SK-N-SH treated with all-trans-retinoic acid at 6 μM for 48 hours (cell line): ENCODE measurements at regions not wholly inside any gene's neighbourhood (a gene's known extent, or its start where the extent isn't known, plus 50 kb on each side); places are given as distances from the start of the nearest gene placed in this dataset.

Source experiments
- ATAC-seq: fragments of 200-7000 bp; cut with Tn5 transposase; 3 replicates; pipeline ENCODE4 v1.9.1; 2020; ENCODE audit warnings: mild to moderate bottlenecking, moderate library complexity
- ARNTL ChIP-seq: fragments of 450-650 bp; formaldehyde crosslinking; IDR thresholded peaks from 2 replicates; pipeline ENCODE4 v1.5.0; 2020; ENCODE audit warnings: low read depth, mild to moderate bottlenecking, moderate library complexity, borderline replicate concordance
- BACH2 ChIP-seq: fragments of 250-450 bp; sonication (Bioruptor Pico); IDR thresholded peaks from 2 replicates; pipeline ENCODE4 v1.9.0; 2021; ENCODE audit warnings: mild to moderate bottlenecking, borderline replicate concordance
- CSDC2 ChIP-seq: fragments of 250-450 bp; sonication (Bioruptor Pico); IDR thresholded peaks from 2 replicates; pipeline ENCODE4 v1.5.0; 2020; ENCODE audit warnings: mild to moderate bottlenecking, moderate library complexity
- ESRRG ChIP-seq: fragments of 250-450 bp; sonication (Bioruptor Pico); IDR thresholded peaks from 2 replicates; pipeline ENCODE4 v1.6.1; 2021; ENCODE audit warnings: mild to moderate bottlenecking
- ISL1 ChIP-seq: fragments of 250-450 bp; sonication (Bioruptor Pico); IDR thresholded peaks from 2 replicates; pipeline ENCODE4 v2.1.2; 2022; ENCODE audit warnings: mild to moderate bottlenecking, moderate library complexity
- PPARA ChIP-seq: fragments of 250-450 bp; sonication (Bioruptor Pico); IDR thresholded peaks from 2 replicates; pipeline ENCODE4 v1.5.0; 2020; ENCODE audit warnings: mild to moderate bottlenecking, borderline replicate concordance
- RARB ChIP-seq: fragments of 250-450 bp; sonication (Bioruptor Pico); IDR thresholded peaks from 2 replicates; pipeline ENCODE4 v1.8.0; 2021; ENCODE audit warnings: mild to moderate bottlenecking, moderate library complexity
- SNAI2 ChIP-seq: fragments of 250-450 bp; sonication (Bioruptor Pico); IDR thresholded peaks from 2 replicates; pipeline ENCODE4 v1.5.0; 2020; ENCODE audit warnings: mild to moderate bottlenecking, moderate library complexity
- TCF4 ChIP-seq: fragments of 250-450 bp; sonication (Bioruptor Pico); IDR thresholded peaks from 2 replicates; pipeline ENCODE4 v1.8.0; 2021; ENCODE audit warnings: mild to moderate bottlenecking, moderate library complexity, borderline replicate concordance
- TOX ChIP-seq: fragments of 250-450 bp; sonication (Bioruptor Pico); IDR thresholded peaks from 2 replicates; pipeline ENCODE4 v1.8.0; 2021; ENCODE audit warnings: mild to moderate bottlenecking, moderate library complexity, borderline replicate concordance
- ZC3H10 ChIP-seq: fragments of 250-450 bp; sonication (Bioruptor Pico); IDR thresholded peaks from 2 replicates; pipeline ENCODE4 v1.5.1; 2021; ENCODE audit warnings: mild to moderate bottlenecking, moderate library complexity
- ZFP3 ChIP-seq: fragments of 250-450 bp; sonication (Bioruptor Pico); IDR thresholded peaks from 2 replicates; pipeline ENCODE4 v1.5.0; 2020; ENCODE audit warnings: mild to moderate bottlenecking, moderate library complexity
- ZFP30 ChIP-seq: fragments of 450-650 bp; formaldehyde crosslinking; IDR thresholded peaks from 2 replicates; pipeline ENCODE4 v1.5.0; 2022; ENCODE audit warnings: mild to moderate bottlenecking, moderate library complexity
- ZNF70 ChIP-seq: fragments of 450-650 bp; formaldehyde crosslinking; IDR thresholded peaks from 2 replicates; pipeline ENCODE4 v1.5.0; 2020; ENCODE audit warnings: mild to moderate bottlenecking, moderate library complexity
- ZNF8 ChIP-seq: fragments of 450-650 bp; formaldehyde crosslinking; IDR thresholded peaks from 2 replicates; pipeline ENCODE4 v1.5.0; 2020; ENCODE audit warnings: mild to moderate bottlenecking, moderate library complexity
- TF ChIP-seq, protein P1 (sequence below): fragments of 250-450 bp; sonication (Bioruptor Pico); IDR thresholded peaks from 2 replicates; pipeline ENCODE4 v1.5.0; 2020; ENCODE audit warnings: mild to moderate bottlenecking, moderate library complexity
- TF ChIP-seq, protein P2 (sequence below): fragments of 250-450 bp; sonication (Bioruptor Pico); IDR thresholded peaks from 2 replicates; pipeline ENCODE4 v1.5.1; 2021; ENCODE audit warnings: mild to moderate bottlenecking, moderate library complexity
- TF ChIP-seq, protein P3 (sequence below): fragments of 250-450 bp; sonication (Bioruptor Pico); IDR thresholded peaks from 2 replicates; pipeline ENCODE4 v1.5.1; 2020; ENCODE audit warnings: low read depth, mild to moderate bottlenecking, moderate library complexity
- TF ChIP-seq, protein P4 (sequence below): fragments of 250-450 bp; sonication (Bioruptor Pico); IDR thresholded peaks from 2 replicates; pipeline ENCODE4 v1.8.0; 2020; ENCODE audit warnings: mild to moderate bottlenecking, moderate library complexity, borderline replicate concordance

DNA sequence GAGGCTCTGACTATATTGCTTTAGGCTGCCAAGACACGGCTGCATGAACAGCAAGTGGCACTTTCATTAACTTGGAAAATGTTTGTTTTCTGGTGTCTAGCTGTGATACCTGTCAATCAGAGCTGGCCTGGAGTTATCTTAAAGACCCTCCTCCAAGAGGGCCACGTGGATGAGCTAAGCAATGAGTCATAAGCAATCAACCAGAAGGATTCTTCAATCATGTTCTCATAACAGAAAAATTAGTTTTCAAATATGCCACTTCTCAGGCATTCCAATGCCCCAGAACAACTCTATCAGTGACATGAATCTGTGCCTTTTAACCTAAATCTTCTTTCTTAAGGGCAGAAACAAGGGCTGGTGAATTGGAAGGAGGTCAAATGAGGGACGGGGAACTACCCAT, 283.0 kb downstream of the HTR1B start:
- ATAC-seq = peak; percentile 54
- TF ChIP-seq CSDC2 = no peak
- TF ChIP-seq RARB = no peak
- no peak for TF ChIP-seq ZNF8 (CRISPR knock-in tag)
- no peak for TF ChIP-seq PPARA
- TF ChIP-seq, protein P1, sequence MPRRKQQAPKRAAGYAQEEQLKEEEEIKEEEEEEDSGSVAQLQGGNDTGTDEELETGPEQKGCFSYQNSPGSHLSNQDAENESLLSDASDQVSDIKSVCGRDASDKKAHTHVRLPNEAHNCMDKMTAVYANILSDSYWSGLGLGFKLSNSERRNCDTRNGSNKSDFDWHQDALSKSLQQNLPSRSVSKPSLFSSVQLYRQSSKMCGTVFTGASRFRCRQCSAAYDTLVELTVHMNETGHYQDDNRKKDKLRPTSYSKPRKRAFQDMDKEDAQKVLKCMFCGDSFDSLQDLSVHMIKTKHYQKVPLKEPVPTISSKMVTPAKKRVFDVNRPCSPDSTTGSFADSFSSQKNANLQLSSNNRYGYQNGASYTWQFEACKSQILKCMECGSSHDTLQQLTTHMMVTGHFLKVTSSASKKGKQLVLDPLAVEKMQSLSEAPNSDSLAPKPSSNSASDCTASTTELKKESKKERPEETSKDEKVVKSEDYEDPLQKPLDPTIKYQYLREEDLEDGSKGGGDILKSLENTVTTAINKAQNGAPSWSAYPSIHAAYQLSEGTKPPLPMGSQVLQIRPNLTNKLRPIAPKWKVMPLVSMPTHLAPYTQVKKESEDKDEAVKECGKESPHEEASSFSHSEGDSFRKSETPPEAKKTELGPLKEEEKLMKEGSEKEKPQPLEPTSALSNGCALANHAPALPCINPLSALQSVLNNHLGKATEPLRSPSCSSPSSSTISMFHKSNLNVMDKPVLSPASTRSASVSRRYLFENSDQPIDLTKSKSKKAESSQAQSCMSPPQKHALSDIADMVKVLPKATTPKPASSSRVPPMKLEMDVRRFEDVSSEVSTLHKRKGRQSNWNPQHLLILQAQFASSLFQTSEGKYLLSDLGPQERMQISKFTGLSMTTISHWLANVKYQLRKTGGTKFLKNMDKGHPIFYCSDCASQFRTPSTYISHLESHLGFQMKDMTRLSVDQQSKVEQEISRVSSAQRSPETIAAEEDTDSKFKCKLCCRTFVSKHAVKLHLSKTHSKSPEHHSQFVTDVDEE (CRISPR knock-in tag) = no peak

DNA sequence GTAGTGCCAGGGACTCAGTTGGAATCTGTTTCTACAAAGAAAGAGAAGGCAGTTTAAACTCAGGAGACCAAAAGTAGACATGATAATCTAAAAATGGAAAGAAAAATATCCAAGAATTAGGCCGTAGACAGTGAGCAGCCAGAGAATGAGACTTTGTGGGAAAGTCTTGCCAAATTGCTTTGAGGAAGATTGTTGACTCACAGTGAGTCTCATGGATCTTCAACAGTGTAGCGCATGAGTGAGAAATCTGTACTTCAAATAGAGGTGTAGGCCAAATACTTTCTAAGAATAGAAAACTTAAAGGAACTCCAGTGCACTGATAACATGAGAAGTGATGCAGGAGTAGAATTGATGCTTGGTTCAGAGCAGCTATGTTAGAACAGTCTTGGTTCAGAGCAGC, 284.5 kb downstream of the HTR1B start:
- TF ChIP-seq RARB (no peak), TOX (CRISPR knock-in tag) (no peak), ZFP3 (CRISPR knock-in tag) (no peak), SNAI2 (CRISPR knock-in tag) (no peak), ARNTL (no peak), CSDC2 (no peak), ZNF70 (no peak), ZC3H10 (no peak), ESRRG (CRISPR knock-in tag) (no peak)
- TF ChIP-seq, protein P1 (CRISPR knock-in tag) = no peak
- TF ChIP-seq, protein P2, sequence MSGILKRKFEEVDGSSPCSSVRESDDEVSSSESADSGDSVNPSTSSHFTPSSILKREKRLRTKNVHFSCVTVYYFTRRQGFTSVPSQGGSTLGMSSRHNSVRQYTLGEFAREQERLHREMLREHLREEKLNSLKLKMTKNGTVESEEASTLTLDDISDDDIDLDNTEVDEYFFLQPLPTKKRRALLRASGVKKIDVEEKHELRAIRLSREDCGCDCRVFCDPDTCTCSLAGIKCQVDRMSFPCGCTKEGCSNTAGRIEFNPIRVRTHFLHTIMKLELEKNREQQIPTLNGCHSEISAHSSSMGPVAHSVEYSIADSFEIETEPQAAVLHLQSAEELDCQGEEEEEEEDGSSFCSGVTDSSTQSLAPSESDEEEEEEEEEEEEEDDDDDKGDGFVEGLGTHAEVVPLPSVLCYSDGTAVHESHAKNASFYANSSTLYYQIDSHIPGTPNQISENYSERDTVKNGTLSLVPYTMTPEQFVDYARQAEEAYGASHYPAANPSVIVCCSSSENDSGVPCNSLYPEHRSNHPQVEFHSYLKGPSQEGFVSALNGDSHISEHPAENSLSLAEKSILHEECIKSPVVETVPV (CRISPR knock-in tag) = no peak
- TF ChIP-seq, all 23 proteins: peak for 0
- peak; percentile 53 for ATAC-seq

DNA sequence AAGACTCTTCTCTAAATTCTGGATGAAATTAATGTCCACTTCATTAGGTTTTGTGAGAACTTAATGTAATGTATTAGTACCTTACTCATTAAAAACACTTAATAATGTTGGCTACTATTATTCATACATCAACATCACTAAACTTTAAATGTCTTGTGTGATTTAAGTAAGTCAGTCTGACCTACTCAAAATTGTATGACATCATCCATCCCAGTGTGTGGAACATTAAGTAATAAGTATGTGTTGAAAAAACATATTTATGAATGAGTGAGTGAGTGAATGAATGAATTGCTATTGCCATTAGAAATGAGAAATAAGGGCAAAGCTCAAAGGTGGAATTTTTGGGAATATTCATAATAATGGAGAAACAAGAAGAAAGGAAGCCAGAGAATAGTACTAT, 285.8 kb downstream of the HTR1B start:
- no peak for ATAC-seq
- TF ChIP-seq, protein P3, sequence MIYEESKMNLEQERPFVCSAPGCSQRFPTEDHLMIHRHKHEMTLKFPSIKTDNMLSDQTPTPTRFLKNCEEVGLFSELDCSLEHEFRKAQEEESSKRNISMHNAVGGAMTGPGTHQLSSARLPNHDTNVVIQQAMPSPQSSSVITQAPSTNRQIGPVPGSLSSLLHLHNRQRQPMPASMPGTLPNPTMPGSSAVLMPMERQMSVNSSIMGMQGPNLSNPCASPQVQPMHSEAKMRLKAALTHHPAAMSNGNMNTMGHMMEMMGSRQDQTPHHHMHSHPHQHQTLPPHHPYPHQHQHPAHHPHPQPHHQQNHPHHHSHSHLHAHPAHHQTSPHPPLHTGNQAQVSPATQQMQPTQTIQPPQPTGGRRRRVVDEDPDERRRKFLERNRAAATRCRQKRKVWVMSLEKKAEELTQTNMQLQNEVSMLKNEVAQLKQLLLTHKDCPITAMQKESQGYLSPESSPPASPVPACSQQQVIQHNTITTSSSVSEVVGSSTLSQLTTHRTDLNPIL (CRISPR knock-in tag) = no peak
- TF ChIP-seq SNAI2 (CRISPR knock-in tag) = no peak
- TF ChIP-seq, protein P1 (CRISPR knock-in tag) = no peak

DNA sequence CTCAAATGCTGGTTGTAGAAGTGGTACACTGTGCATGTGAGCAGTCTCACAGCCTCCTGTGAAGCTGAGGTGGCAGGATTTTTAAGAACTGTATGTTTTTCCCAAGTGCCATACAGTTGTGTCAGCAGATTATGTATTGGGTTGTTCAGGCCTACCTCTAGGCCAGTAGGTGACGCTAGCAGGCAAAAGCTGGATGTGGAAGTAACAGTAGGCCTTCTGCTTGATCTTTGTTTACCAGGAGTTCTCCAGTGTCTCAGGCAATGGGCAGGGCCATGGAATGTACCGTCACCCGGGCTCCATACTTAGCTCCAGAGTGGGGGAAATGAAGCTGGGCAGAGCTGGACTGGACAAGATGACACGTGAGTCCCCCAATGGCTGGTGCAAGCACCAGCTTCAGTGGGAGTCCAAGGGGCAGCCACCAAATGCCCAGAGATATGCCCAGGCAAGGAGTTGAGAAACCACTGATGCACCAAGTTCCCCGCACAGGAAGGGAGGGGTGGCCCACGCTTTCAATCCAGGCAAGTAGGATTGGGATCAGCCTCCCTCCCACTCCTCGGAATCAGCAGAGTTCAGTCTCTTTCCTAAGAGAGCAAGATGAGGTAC, 289.7 kb downstream of the HTR1B start:
- peak; percentile 94 for ATAC-seq
- TF ChIP-seq RARB (no peak), BACH2 (CRISPR knock-in tag) (no peak), TCF4 (CRISPR knock-in tag) (no peak), CSDC2 (no peak), ISL1 (CRISPR knock-in tag) (no peak), ZFP30 (CRISPR knock-in tag) (no peak), ARNTL (no peak), ZNF70 (no peak), ESRRG (CRISPR knock-in tag) (no peak), PPARA (no peak), ZC3H10 (no peak), TOX (CRISPR knock-in tag) (no peak), SNAI2 (CRISPR knock-in tag) (no peak)
- TF ChIP-seq, protein P3 (CRISPR knock-in tag) = no peak
- TF ChIP-seq, protein P4, sequence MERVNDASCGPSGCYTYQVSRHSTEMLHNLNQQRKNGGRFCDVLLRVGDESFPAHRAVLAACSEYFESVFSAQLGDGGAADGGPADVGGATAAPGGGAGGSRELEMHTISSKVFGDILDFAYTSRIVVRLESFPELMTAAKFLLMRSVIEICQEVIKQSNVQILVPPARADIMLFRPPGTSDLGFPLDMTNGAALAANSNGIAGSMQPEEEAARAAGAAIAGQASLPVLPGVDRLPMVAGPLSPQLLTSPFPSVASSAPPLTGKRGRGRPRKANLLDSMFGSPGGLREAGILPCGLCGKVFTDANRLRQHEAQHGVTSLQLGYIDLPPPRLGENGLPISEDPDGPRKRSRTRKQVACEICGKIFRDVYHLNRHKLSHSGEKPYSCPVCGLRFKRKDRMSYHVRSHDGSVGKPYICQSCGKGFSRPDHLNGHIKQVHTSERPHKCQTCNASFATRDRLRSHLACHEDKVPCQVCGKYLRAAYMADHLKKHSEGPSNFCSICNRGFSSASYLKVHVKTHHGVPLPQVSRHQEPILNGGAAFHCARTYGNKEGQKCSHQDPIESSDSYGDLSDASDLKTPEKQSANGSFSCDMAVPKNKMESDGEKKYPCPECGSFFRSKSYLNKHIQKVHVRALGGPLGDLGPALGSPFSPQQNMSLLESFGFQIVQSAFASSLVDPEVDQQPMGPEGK = no peak
